ENCODE measurements at regions not wholly inside any gene's neighbourhood (a gene's known extent, or its start where the extent isn't known, plus 50 kb on each side); places are given as distances from the start of the nearest gene placed in this dataset.

DNA sequence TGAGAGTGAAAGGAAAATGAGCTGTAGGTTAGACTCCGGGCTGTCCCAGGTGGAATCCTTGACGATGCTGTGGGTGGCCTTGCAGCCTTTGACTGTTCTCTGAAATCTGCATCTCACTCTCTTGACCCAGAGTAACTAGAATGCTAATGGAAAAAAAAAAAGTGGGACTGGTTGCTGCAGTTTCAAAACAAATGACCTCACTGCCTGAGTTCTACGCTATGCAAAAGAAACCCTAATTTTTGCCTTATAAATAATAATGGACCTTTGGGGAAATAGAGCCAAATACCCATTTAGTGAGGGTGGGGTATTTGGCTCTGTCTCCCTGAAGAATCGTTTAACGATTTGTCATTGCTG, 309.7 kb upstream of the C2CD4B start:
- 80% methylated on average over 1 of the region's 5 CpGs for WGBS (ENCODE audit: insufficient coverage)
- H3K4me2 ChIP-seq (replicated peaks; ENCODE audit: low read depth, low read length, poor library complexity, severe bottlenecking): no peak overlapping the region
- no peaks in the 10 kb centered on the region for H3K36me3 ChIP-seq (replicated peaks in 1 of 2; ENCODE audit: control extremely low read depth in 1 of 2, control insufficient read depth in 1 of 2, extremely low read depth in 1 of 2, insufficient read depth in 2 of 2, low read length in 1 of 2)
- H3K27me3 ChIP-seq (replicated peaks in 1 of 4; ENCODE audit: control extremely low read depth in 1 of 4, control insufficient read depth in 3 of 4, insufficient read depth in 4 of 4, low read length in 3 of 4): no peaks in the 10 kb centered on the region
- ATAC-seq (ENCODE audit: low read depth) (no peak), DNase-seq (no peak)
- H3K4me3 Mint-ChIP-seq: no peak overlapping the region
- H3K4me1 Mint-ChIP-seq: no peaks in the 10 kb centered on the region
- no peak overlapping the region for H3K9ac ChIP-seq (ENCODE audit: low read length)
- no peaks in the 10 kb centered on the region for H3K4me1 ChIP-seq (ENCODE audit: control insufficient read depth in 2 of 2, insufficient read depth in 2 of 2, low read length in 2 of 2)
- intact Hi-C loops (cut with micrococcal nuclease): no loop called here
- TF ChIP-seq EZH2 (IDR thresholded peaks at IDR 0.05; ENCODE audit: borderline replicate concordance, insufficient read depth, low read depth, low read length, poor library complexity, severe bottlenecking): no peak
- TF ChIP-seq, protein P1, sequence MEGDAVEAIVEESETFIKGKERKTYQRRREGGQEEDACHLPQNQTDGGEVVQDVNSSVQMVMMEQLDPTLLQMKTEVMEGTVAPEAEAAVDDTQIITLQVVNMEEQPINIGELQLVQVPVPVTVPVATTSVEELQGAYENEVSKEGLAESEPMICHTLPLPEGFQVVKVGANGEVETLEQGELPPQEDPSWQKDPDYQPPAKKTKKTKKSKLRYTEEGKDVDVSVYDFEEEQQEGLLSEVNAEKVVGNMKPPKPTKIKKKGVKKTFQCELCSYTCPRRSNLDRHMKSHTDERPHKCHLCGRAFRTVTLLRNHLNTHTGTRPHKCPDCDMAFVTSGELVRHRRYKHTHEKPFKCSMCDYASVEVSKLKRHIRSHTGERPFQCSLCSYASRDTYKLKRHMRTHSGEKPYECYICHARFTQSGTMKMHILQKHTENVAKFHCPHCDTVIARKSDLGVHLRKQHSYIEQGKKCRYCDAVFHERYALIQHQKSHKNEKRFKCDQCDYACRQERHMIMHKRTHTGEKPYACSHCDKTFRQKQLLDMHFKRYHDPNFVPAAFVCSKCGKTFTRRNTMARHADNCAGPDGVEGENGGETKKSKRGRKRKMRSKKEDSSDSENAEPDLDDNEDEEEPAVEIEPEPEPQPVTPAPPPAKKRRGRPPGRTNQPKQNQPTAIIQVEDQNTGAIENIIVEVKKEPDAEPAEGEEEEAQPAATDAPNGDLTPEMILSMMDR (IDR thresholded peaks at IDR 0.05): no peak
- H3K27ac Mint-ChIP-seq: no peak overlapping the region
- ChIA-PET POLR2A (no interaction called here), CTCF (no interaction called here)
- no peaks in the 10 kb centered on the region for H3K27me3 Mint-ChIP-seq
- H3K9me3 ChIP-seq (ENCODE audit: control extremely low read depth in 1 of 3, control insufficient read depth in 2 of 3, insufficient read depth in 1 of 3, low read length in 2 of 3): no peaks in the 10 kb centered on the region
- H2AFZ ChIP-seq (ENCODE audit: insufficient read depth, low read depth, low read length, poor library complexity, severe bottlenecking): no peak overlapping the region
- no peaks in the 10 kb centered on the region for H3K79me2 ChIP-seq (ENCODE audit: control insufficient read depth, insufficient read depth, low read length)
- no peak overlapping the region for H3K4me3 ChIP-seq (ENCODE audit: control extremely low read depth in 1 of 5, extremely low read depth in 1 of 5, insufficient read depth in 1 of 5, low read depth in 2 of 5, low read length in 4 of 5)
- no peaks in the 10 kb centered on the region for H4K20me1 ChIP-seq (ENCODE audit: control insufficient read depth, insufficient read depth, low read length, poor library complexity, severe bottlenecking)
- H3K9me3 Mint-ChIP-seq (ENCODE audit: insufficient read depth): no peaks in the 10 kb centered on the region
- no peak overlapping the region for H3K27ac ChIP-seq (ENCODE audit: low read length in 2 of 2)

DNA sequence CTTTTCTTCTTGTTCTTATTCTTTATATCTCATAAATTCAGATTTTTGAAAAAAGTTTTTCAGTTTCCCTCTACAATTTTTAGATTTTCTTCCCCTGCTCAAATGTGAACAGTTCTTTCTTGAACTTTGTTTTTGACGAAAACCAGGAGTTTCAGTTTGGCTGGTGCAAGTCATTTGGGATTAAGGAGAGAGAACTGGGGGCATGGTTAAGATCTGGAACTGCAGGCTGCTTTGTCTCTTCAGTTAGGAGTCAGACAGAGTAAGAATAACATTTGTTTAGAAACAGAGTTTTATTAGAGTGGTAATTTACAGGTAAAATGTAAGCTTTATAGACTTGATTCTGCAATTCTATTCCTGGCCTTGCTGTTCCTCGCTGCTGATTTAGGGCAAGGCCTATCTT, 310.5 kb upstream of the C2CD4B start:
- ChIA-PET CTCF (no interaction called here), POLR2A (no interaction called here)
- Mint-ChIP-seq H3K27ac (no peak overlapping the region), H3K9me3 (ENCODE audit: insufficient read depth) (no peaks in the 10 kb centered on the region), H3K27me3 (no peaks in the 10 kb centered on the region), H3K4me1 (no peaks in the 10 kb centered on the region), H3K4me3 (no peak overlapping the region)
- Histone ChIP-seq H3K4me3 (ENCODE audit: control extremely low read depth in 1 of 5, extremely low read depth in 1 of 5, insufficient read depth in 1 of 5, low read depth in 2 of 5, low read length in 4 of 5) (no peak overlapping the region), H3K79me2 (ENCODE audit: control insufficient read depth, insufficient read depth, low read length) (no peaks in the 10 kb centered on the region), H3K36me3 (replicated peaks in 1 of 2; ENCODE audit: control extremely low read depth in 1 of 2, control insufficient read depth in 1 of 2, extremely low read depth in 1 of 2, insufficient read depth in 2 of 2, low read length in 1 of 2) (no peaks in the 10 kb centered on the region), H3K4me2 (replicated peaks; ENCODE audit: low read depth, low read length, poor library complexity, severe bottlenecking) (no peak overlapping the region), H2AFZ (ENCODE audit: insufficient read depth, low read depth, low read length, poor library complexity, severe bottlenecking) (no peak overlapping the region), H3K27ac (ENCODE audit: low read length in 2 of 2) (no peak overlapping the region), H3K27me3 (replicated peaks in 1 of 4; ENCODE audit: control extremely low read depth in 1 of 4, control insufficient read depth in 3 of 4, insufficient read depth in 4 of 4, low read length in 3 of 4) (no peaks in the 10 kb centered on the region), H4K20me1 (ENCODE audit: control insufficient read depth, insufficient read depth, low read length, poor library complexity, severe bottlenecking) (no peaks in the 10 kb centered on the region), H3K9ac (ENCODE audit: low read length) (no peak overlapping the region), H3K4me1 (ENCODE audit: control insufficient read depth in 2 of 2, insufficient read depth in 2 of 2, low read length in 2 of 2) (no peaks in the 10 kb centered on the region), H3K9me3 (ENCODE audit: control extremely low read depth in 1 of 3, control insufficient read depth in 2 of 3, insufficient read depth in 1 of 3, low read length in 2 of 3) (no peaks in the 10 kb centered on the region)
- ATAC-seq (ENCODE audit: low read depth): no peak
- 89% methylated on average over 1 of the region's 2 CpGs for WGBS (ENCODE audit: insufficient coverage)
- TF ChIP-seq, protein P1 (IDR thresholded peaks at IDR 0.05): no peak
- no peak for TF ChIP-seq EZH2 (IDR thresholded peaks at IDR 0.05; ENCODE audit: borderline replicate concordance, insufficient read depth, low read depth, low read length, poor library complexity, severe bottlenecking)
- DNase-seq: no peak
- intact Hi-C loops (cut with micrococcal nuclease): no loop called here

Measured in B cell (primary cell).